B cell (primary cell): ENCODE measurements at regions not wholly inside any gene's neighbourhood (a gene's known extent, or its start where the extent isn't known, plus 50 kb on each side); places are given as distances from the start of the nearest gene placed in this dataset.

Experiments
- ATAC-seq: fragments of 200-7000 bp; cut with Tn5 transposase; one replicate; pipeline ENCODE4 v1.10.0; 2021; ENCODE audit warnings: low read depth, mild to moderate bottlenecking, moderate number of reproducible peaks, moderate library complexity
- CTCF ChIA-PET: fragments of 350-600 bp; sonication (Branson Sonifier 250); formaldehyde crosslinking; loops from one replicate; lab custom pipeline; 2021; ENCODE audit warnings: antibody characterized with exemption, inconsistent platforms; lab: Charles Lee
- POLR2A ChIA-PET: fragments of 350-600 bp; sonication (Branson Sonifier 250); formaldehyde crosslinking; loops from one replicate; lab custom pipeline; 2021; ENCODE audit warnings: antibody characterized with exemption; lab: Charles Lee
- DNase-seq: peaks from one replicate; pipeline ENCODE4 v3.0.0; 2013
- H2AFZ ChIP-seq: 2 replicates; pipeline ENCODE4 v1.6.1; 2012; ENCODE audit warnings: mild to moderate bottlenecking, low read depth, low read length; ENCODE audit not compliant: insufficient read depth, poor library complexity, severe bottlenecking
- H3K27ac ChIP-seq, 2 donors: 1 replicate in 1 of 2; 2 replicates in 1 of 2; pipeline ENCODE4 v1.5.1; 2012 to 2013; ENCODE audit warnings: low read length in 2 of 2, mild to moderate bottlenecking in 2 of 2, moderate library complexity in 1 of 2
- H3K27me3 ChIP-seq, 4 experiments: fragments of 200-600 bp in 1 of 4; sonication (generic) in 1 of 4; replicated peaks in 1 of 4; 1 replicate in 2 of 4; 2 replicates in 2 of 4; pipeline versions ENCODE4 v1.6.1 to v1.7.0; 2013 to 2016; ENCODE audit warnings: low read length in 3 of 4, mild to moderate bottlenecking in 2 of 4, mixed read lengths in 1 of 4, moderate library complexity in 1 of 4; ENCODE audit not compliant: insufficient read depth in 4 of 4, control insufficient read depth in 3 of 4; ENCODE audit errors: control extremely low read depth in 1 of 4
- H3K36me3 ChIP-seq, 2 experiments: replicated peaks in 1 of 2; 1 replicate in 1 of 2; 2 replicates in 1 of 2; pipeline versions ENCODE4 v1.6.1 to v1.7.1; 2013; ENCODE audit warnings: low read length in 1 of 2; ENCODE audit not compliant: insufficient read depth in 2 of 2, control insufficient read depth in 1 of 2; ENCODE audit errors: control extremely low read depth in 1 of 2, extremely low read depth in 1 of 2
- H3K4me1 ChIP-seq, 2 donors: fragments of 200-600 bp in 1 of 2; sonication (generic) in 1 of 2; 1 replicate in 1 of 2; 2 replicates in 1 of 2; pipeline versions ENCODE4 v1.5.1 to v1.6.1; 2013 to 2017; ENCODE audit warnings: low read length in 2 of 2; ENCODE audit not compliant: control insufficient read depth in 2 of 2, insufficient read depth in 2 of 2
- H3K4me2 ChIP-seq: replicated peaks from 2 replicates; pipeline ENCODE3; 2012; ENCODE audit warnings: mild to moderate bottlenecking, low read depth, low read length; ENCODE audit not compliant: poor library complexity, severe bottlenecking
- H3K4me3 ChIP-seq, 5 experiments: fragments of 200-600 bp in 1 of 5; sonication (generic) in 1 of 5; 1 replicate in 3 of 5; 2 replicates in 2 of 5; pipeline versions ENCODE4 v1.5.1 to v1.7.0; 2011 to 2016; ENCODE audit warnings: low read length in 4 of 5, mild to moderate bottlenecking in 4 of 5, low read depth in 2 of 5, control low read depth in 1 of 5, moderate library complexity in 1 of 5; ENCODE audit not compliant: insufficient read depth in 1 of 5; ENCODE audit errors: control extremely low read depth in 1 of 5, extremely low read depth in 1 of 5
- H3K79me2 ChIP-seq: fragments of 200-600 bp; sonication (generic); one replicate; pipeline ENCODE4 v1.6.0; 2016; ENCODE audit warnings: low read length; ENCODE audit not compliant: control insufficient read depth, insufficient read depth
- H3K9ac ChIP-seq: fragments of 200-600 bp; sonication (generic); 2 replicates; pipeline ENCODE4 v1.6.1; 2017; ENCODE audit warnings: mild to moderate bottlenecking, low read length, moderate library complexity
- H3K9me3 ChIP-seq, 3 donors: one replicate each; pipeline versions ENCODE4 v1.6.1 to v1.7.1; 2013; ENCODE audit warnings: low read length in 2 of 3; ENCODE audit not compliant: control insufficient read depth in 2 of 3, insufficient read depth in 1 of 3; ENCODE audit errors: control extremely low read depth in 1 of 3
- H4K20me1 ChIP-seq: 2 replicates; pipeline ENCODE4 v1.6.0; 2012; ENCODE audit warnings: mild to moderate bottlenecking, low read length; ENCODE audit not compliant: insufficient read depth, control insufficient read depth, poor library complexity, severe bottlenecking
- H3K27ac Mint-ChIP-seq: one replicate; pipeline ENCODE4 v1.8.0; 2021; ENCODE audit warnings: mixed read lengths
- H3K27me3 Mint-ChIP-seq: one replicate; pipeline ENCODE4 v1.8.0; 2021; ENCODE audit warnings: mixed read lengths
- H3K4me1 Mint-ChIP-seq: one replicate; pipeline ENCODE4 v1.8.0; 2021; ENCODE audit warnings: mixed read lengths
- H3K4me3 Mint-ChIP-seq: one replicate; pipeline ENCODE4 v1.8.0; 2021; ENCODE audit warnings: mixed read lengths
- H3K9me3 Mint-ChIP-seq: one replicate; pipeline ENCODE4 v1.8.0; 2022; ENCODE audit warnings: mixed read lengths; ENCODE audit not compliant: insufficient read depth
- CTCF ChIP-seq: fragments of 200-600 bp; IDR thresholded peaks from one replicate; pipeline ENCODE4 v1.8.0; 2022; ENCODE audit warnings: antibody characterized with exemption, mild to moderate bottlenecking
- EZH2 ChIP-seq: IDR thresholded peaks from 2 replicates; pipeline ENCODE4 v1.6.1; 2012; ENCODE audit warnings: borderline replicate concordance, low read depth, mild to moderate bottlenecking, moderate library complexity, low read length; ENCODE audit not compliant: insufficient read depth, poor library complexity, severe bottlenecking
- WGBS: methylation state at CpG from one replicate; pipeline ENCODE4 v1.1.5; 2013; ENCODE audit warnings: missing lambda C conversion rate; ENCODE audit not compliant: insufficient coverage; 5-methylcytosine and 5-hydroxymethylcytosine counted together
- intact Hi-C: fragments of 100-400 bp; cut with micrococcal nuclease; formaldehyde crosslinking; loops from one replicate; pipeline ENCODE4 v1.10.0; 2022

GRCh38 chr2:173599821-173600359 is 245.2 kb downstream of the CDCA7 start:
- H3K9ac ChIP-seq, result no peak overlapping the region
- H3K27ac Mint-ChIP-seq, result no peak overlapping the region
- TF ChIP-seq CTCF (no peak), EZH2 (no peak)
- no peak overlapping the region for H3K4me2 ChIP-seq
- H3K4me1 ChIP-seq, result no peaks in the 10 kb centered on the region
- intact Hi-C loops, result no loop called here
- DNase-seq, result no peak
- H3K27ac ChIP-seq, result no peak overlapping the region
- 80% methylated on average over 2 of the region's 5 CpGs for WGBS
- POLR2A ChIA-PET, result no interaction called here
- H4K20me1 ChIP-seq, result no peaks in the 10 kb centered on the region
- no peaks in the 10 kb centered on the region for H3K27me3 ChIP-seq
- H3K27me3 Mint-ChIP-seq, result peaks cover 8% of the 10 kb centered on the region
- H3K9me3 ChIP-seq, result no peaks in the 10 kb centered on the region
- no peak for ATAC-seq
- H2AFZ ChIP-seq, result no peak overlapping the region
- no peak overlapping the region for H3K4me3 ChIP-seq
- H3K4me3 Mint-ChIP-seq, result no peak overlapping the region
- no peaks in the 10 kb centered on the region for H3K4me1 Mint-ChIP-seq
- no peaks in the 10 kb centered on the region for H3K36me3 ChIP-seq
- no peaks in the 10 kb centered on the region for H3K79me2 ChIP-seq
- peaks cover 4% of the 10 kb centered on the region for H3K9me3 Mint-ChIP-seq
- CTCF ChIA-PET, result no interaction called here

- Mint-ChIP-seq H3K27ac (no peak overlapping the region), H3K9me3 (peaks cover 4% of the 10 kb centered on the region), H3K27me3 (peaks cover 6% of the 10 kb centered on the region), H3K4me1 (no peaks in the 10 kb centered on the region), H3K4me3 (no peak overlapping the region)
- no peaks in the 10 kb centered on the region for H3K27me3 ChIP-seq
- H3K9me3 ChIP-seq, result no peaks in the 10 kb centered on the region
- intact Hi-C loops, result no loop called here
- no peaks in the 10 kb centered on the region for H3K36me3 ChIP-seq
- no peaks in the 10 kb centered on the region for H3K79me2 ChIP-seq
- no CpG with 5 or more reads among the region's 6 CpGs for WGBS
- DNase-seq, result no peak
- CTCF ChIA-PET, result no interaction called here
- H4K20me1 ChIP-seq, result no peaks in the 10 kb centered on the region
- no peak overlapping the region for H3K9ac ChIP-seq
- TF ChIP-seq CTCF (no peak), EZH2 (no peak)
- H3K4me3 ChIP-seq, result no peak overlapping the region
- H3K4me1 ChIP-seq, result no peaks in the 10 kb centered on the region
- H3K4me2 ChIP-seq, result no peak overlapping the region
- H3K27ac ChIP-seq, result no peak overlapping the region
- ATAC-seq, result no peak
- H2AFZ ChIP-seq, result no peak overlapping the region
- POLR2A ChIA-PET, result no interaction called here
Observed at GRCh38 chr2:173602153-173602795, 247.6 kb downstream of the CDCA7 start.
